GM23338 (cell line): ENCODE measurements at regions not wholly inside any gene's neighbourhood (a gene's known extent, or its start where the extent isn't known, plus 50 kb on each side); places are given as distances from the start of the nearest gene placed in this dataset.

ENCODE experiments used
- ATAC-seq: fragments of 200-7000 bp; cut with Tn5 transposase; 3 replicates; pipeline ENCODE4 v1.9.1; 2020
- DNase-seq: peaks from one replicate; pipeline ENCODE4 v3.0.0-alpha.2; 2015; ENCODE audit warnings: low spot score
- H2AFZ ChIP-seq: fragments of 200-600 bp; sonication (generic); 2 replicates; pipeline ENCODE4 v1.8.0; 2016; ENCODE audit warnings: antibody characterized with exemption, mild to moderate bottlenecking, moderate library complexity
- H3F3A ChIP-seq: fragments of 200-600 bp; sonication (generic); replicated peaks from 2 replicates; pipeline ENCODE4 v1.8.0; 2017; ENCODE audit warnings: antibody characterized with exemption, mixed run types, low read depth
- H3K27ac ChIP-seq: fragments of 200-600 bp; sonication (generic); 2 replicates; pipeline ENCODE4 v1.6.1; 2016; ENCODE audit warnings: low read depth
- H3K27me3 ChIP-seq: fragments of 200-600 bp; sonication (generic); 2 replicates; pipeline ENCODE4 v1.8.0; 2016; ENCODE audit warnings: mild to moderate bottlenecking, mixed run types, moderate library complexity; ENCODE audit not compliant: insufficient read depth
- H3K36me3 ChIP-seq: fragments of 200-600 bp; sonication (generic); 2 replicates; pipeline ENCODE4 v1.8.0; 2016; ENCODE audit warnings: mild to moderate bottlenecking; ENCODE audit not compliant: insufficient read depth
- H3K4me1 ChIP-seq: fragments of 200-600 bp; sonication (generic); 2 replicates; pipeline ENCODE4 v1.8.0; 2016; ENCODE audit warnings: mild to moderate bottlenecking, moderate library complexity; ENCODE audit not compliant: insufficient read depth
- H3K4me2 ChIP-seq: fragments of 200-600 bp; sonication (generic); 2 replicates; pipeline ENCODE4 v1.7.1; 2017; ENCODE audit warnings: mixed run types
- H3K4me3 ChIP-seq: fragments of 200-600 bp; sonication (generic); 2 replicates; pipeline ENCODE4 v1.6.1; 2016; ENCODE audit warnings: mixed run types
- H3K79me2 ChIP-seq: fragments of 200-600 bp; sonication (generic); replicated peaks from 2 replicates; pipeline ENCODE4 v1.8.0; 2017; ENCODE audit warnings: mild to moderate bottlenecking; ENCODE audit not compliant: insufficient read depth
- H3K9me2 ChIP-seq: fragments of 200-600 bp; sonication (generic); 2 replicates; pipeline ENCODE4 v1.8.0; 2017; ENCODE audit not compliant: insufficient read depth
- H4K20me1 ChIP-seq: fragments of 200-600 bp; sonication (generic); replicated peaks from 2 replicates; pipeline ENCODE4 v1.8.0; 2017; ENCODE audit warnings: mild to moderate bottlenecking; ENCODE audit not compliant: insufficient read depth
- H3K27ac Mint-ChIP-seq: 2 replicates; pipeline ENCODE4 v1.8.0; 2020; ENCODE audit warnings: inconsistent platforms, mild to moderate bottlenecking, moderate library complexity, mixed read lengths
- H3K27me3 Mint-ChIP-seq: 3 replicates; pipeline ENCODE4 v1.8.0; 2022; ENCODE audit warnings: low read depth, mild to moderate bottlenecking, moderate library complexity, mixed read lengths, inconsistent platforms; ENCODE audit not compliant: insufficient read depth, poor library complexity
- H3K36me3 Mint-ChIP-seq: 3 replicates; pipeline ENCODE4 v1.8.0; 2021; ENCODE audit warnings: low read depth, mild to moderate bottlenecking, inconsistent platforms, moderate library complexity, mixed read lengths
- H3K4me1 Mint-ChIP-seq: 3 replicates; pipeline ENCODE4 v1.8.0; 2020; ENCODE audit warnings: mild to moderate bottlenecking, inconsistent platforms, mixed read lengths
- H3K4me3 Mint-ChIP-seq: 3 replicates; pipeline ENCODE4 v1.8.0; 2021; ENCODE audit warnings: moderate library complexity, mild to moderate bottlenecking, inconsistent platforms, mixed read lengths
- H3K9me3 Mint-ChIP-seq: 3 replicates; pipeline ENCODE4 v1.8.0; 2020; ENCODE audit warnings: moderate library complexity, mild to moderate bottlenecking, inconsistent platforms, mixed read lengths
- CREB1 ChIP-seq: fragments of 250-450 bp; sonication (Bioruptor Pico); IDR thresholded peaks from 2 replicates; pipeline ENCODE4 v1.5.0; 2020; ENCODE audit warnings: low read depth, mild to moderate bottlenecking, moderate library complexity
- EZH2 ChIP-seq: fragments of 200-600 bp; sonication (generic); IDR thresholded peaks from one replicate; pipeline ENCODE4 v1.8.0; 2017; ENCODE audit warnings: antibody characterized with exemption, mild to moderate bottlenecking, low read depth; ENCODE audit not compliant: unreplicated experiment
- EZH2phosphoT487 ChIP-seq: fragments of 200-600 bp; sonication (generic); IDR thresholded peaks from one replicate; pipeline ENCODE4 v1.8.1; 2018; ENCODE audit warnings: antibody characterized with exemption; ENCODE audit not compliant: unreplicated experiment
- NANOG ChIP-seq: IDR thresholded peaks from 2 replicates; pipeline ENCODE4 v1.6.1; 2016; ENCODE audit warnings: antibody characterized with exemption, borderline replicate concordance
- ZNF114 ChIP-seq: fragments of 250-450 bp; sonication (Bioruptor Pico); IDR thresholded peaks from 2 replicates; pipeline ENCODE4 v1.5.0; 2020; ENCODE audit warnings: mild to moderate bottlenecking, moderate library complexity
- TF ChIP-seq, protein P1 (sequence below), 2 experiments: fragments of 200-600 bp in 1 of 2; sonication (generic) in 1 of 2; conservative IDR thresholded peaks; 2 replicates each; pipeline versions ENCODE4 v1.5.1 to v1.6.1; 2016 to 2017; ENCODE audit warnings: antibody characterized with exemption in 2 of 2, low read depth in 2 of 2, mild to moderate bottlenecking in 2 of 2, moderate library complexity in 1 of 2
- TF ChIP-seq, protein P2 (sequence below): IDR thresholded peaks from 2 replicates; pipeline ENCODE4 v1.6.1; 2016; ENCODE audit warnings: antibody characterized with exemption
- TF ChIP-seq, protein P3 (sequence below): fragments of 250-450 bp; sonication (Bioruptor Pico); IDR thresholded peaks from 2 replicates; pipeline ENCODE4 v1.5.0; 2020; ENCODE audit warnings: mild to moderate bottlenecking, moderate library complexity

DNA sequence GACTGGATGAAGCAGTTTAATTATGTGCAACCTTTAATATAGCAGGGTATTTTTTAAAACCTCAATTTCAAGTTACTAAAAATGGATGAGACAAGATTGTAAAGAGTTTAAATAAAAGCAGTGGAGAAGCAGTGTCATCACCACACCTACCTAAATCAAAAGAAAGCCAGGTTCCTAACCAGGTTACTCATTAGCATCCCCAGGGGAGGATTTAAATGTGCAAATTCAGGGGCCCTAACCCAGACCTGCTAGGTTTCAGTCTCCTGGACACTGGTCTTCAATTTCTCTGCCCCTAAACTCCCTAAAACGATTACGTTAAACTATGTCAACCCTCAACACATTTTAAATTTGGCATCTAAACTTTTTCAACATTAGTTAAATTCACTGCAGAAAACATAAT, 116.9 kb upstream of the KLF3 start (continued):
- TF ChIP-seq, protein P1, sequence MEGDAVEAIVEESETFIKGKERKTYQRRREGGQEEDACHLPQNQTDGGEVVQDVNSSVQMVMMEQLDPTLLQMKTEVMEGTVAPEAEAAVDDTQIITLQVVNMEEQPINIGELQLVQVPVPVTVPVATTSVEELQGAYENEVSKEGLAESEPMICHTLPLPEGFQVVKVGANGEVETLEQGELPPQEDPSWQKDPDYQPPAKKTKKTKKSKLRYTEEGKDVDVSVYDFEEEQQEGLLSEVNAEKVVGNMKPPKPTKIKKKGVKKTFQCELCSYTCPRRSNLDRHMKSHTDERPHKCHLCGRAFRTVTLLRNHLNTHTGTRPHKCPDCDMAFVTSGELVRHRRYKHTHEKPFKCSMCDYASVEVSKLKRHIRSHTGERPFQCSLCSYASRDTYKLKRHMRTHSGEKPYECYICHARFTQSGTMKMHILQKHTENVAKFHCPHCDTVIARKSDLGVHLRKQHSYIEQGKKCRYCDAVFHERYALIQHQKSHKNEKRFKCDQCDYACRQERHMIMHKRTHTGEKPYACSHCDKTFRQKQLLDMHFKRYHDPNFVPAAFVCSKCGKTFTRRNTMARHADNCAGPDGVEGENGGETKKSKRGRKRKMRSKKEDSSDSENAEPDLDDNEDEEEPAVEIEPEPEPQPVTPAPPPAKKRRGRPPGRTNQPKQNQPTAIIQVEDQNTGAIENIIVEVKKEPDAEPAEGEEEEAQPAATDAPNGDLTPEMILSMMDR (conservative IDR thresholded peaks at IDR 0.05; ENCODE audit: low read depth in 2 of 2), result no peak

DNA sequence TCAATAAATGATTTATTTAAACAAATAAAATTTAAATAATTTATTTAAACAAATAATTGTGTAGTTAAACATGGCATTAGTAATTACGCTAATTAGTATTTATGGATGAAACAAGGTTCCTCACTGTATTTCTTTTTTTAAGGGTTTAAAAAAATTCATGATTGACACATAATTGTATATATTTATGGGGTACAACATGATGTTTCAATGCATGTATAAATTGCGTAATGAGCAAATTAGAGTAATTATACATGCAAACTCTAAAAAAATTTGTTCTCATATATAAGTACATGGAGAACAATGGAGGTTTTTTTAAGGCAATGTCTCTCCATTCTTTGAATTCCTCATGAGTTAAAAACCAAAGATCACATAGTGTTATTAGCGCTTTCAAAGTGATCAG, 115.7 kb upstream of the KLF3 start:
- no peaks in the 10 kb centered on the region for H4K20me1 ChIP-seq
- Mint-ChIP-seq H3K4me3 (no peak overlapping the region), H3K4me1 (no peaks in the 10 kb centered on the region), H3K27ac (no peak overlapping the region), H3K9me3 (no peaks in the 10 kb centered on the region), H3K36me3 (no peaks in the 10 kb centered on the region), H3K27me3 (peaks cover 38% of the 10 kb centered on the region)
- H3K27ac ChIP-seq, result no peak overlapping the region
- peaks cover 55% of the 10 kb centered on the region for H3K27me3 ChIP-seq
- no peaks in the 10 kb centered on the region for H3K4me1 ChIP-seq
- H3K79me2 ChIP-seq, result no peaks in the 10 kb centered on the region
- no peak for ATAC-seq
- TF ChIP-seq, protein P1 (conservative IDR thresholded peaks at IDR 0.05; ENCODE audit: low read depth in 2 of 2), result no peak
- DNase-seq, result no peak
- H3K4me2 ChIP-seq, result no peak overlapping the region
- H3K9me2 ChIP-seq, result no peaks in the 10 kb centered on the region
- H2AFZ ChIP-seq, result no peak overlapping the region
- H3K36me3 ChIP-seq, result no peaks in the 10 kb centered on the region
- H3F3A ChIP-seq, result no peaks in the 10 kb centered on the region
- H3K4me3 ChIP-seq, result no peak overlapping the region

DNA sequence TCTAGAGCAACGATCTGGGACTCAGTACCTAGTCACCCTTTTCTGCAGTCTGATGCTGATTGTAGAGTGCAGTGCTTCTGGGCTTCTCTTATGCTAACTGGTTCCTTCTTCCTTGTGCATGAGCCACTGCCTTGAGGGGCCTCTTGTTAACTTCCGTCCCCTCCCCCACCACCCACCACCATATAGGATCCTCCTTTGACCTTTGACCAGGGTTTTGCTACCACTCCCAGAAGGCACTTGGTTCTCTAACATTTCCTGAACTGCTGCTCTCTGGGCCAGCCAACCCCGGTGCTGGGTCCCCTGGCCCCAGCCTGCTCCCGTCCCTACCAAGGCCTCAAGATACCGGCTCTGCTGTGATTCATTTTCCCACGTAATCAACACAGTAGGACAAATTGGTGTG, 104.6 kb upstream of the KLF3 start:
- H3K27ac ChIP-seq, result no peak overlapping the region
- Mint-ChIP-seq H3K4me3 (no peak overlapping the region), H3K9me3 (peaks cover 11% of the 10 kb centered on the region; the same call in 2 of the 3 replicates), H3K27me3 (peaks cover 5% of the 10 kb centered on the region), H3K27ac (no peak overlapping the region), H3K36me3 (no peaks in the 10 kb centered on the region), H3K4me1 (peaks cover 7% of the 10 kb centered on the region; the same call in 2 of the 3 replicates)
- DNase-seq (no peak), ATAC-seq (no peak)
- 0 out of 2 replicates have a peak, but pooled peaks cover 4% of the 10 kb centered on the region for H3K9me2 ChIP-seq
- H2AFZ ChIP-seq, result peak overlapping the region; percentile 63; the same call in 1 of the 2 replicates
- H3K4me3 ChIP-seq, result no peak overlapping the region
- H3K4me2 ChIP-seq, result no peak overlapping the region
- no peaks in the 10 kb centered on the region for H3K27me3 ChIP-seq
- H4K20me1 ChIP-seq, result no peaks in the 10 kb centered on the region
- no peaks in the 10 kb centered on the region for H3K36me3 ChIP-seq
- H3K4me1 ChIP-seq, result no peaks in the 10 kb centered on the region; the same call in 1 of the 2 replicates
- no peaks in the 10 kb centered on the region for H3F3A ChIP-seq
- no peaks in the 10 kb centered on the region for H3K79me2 ChIP-seq
- TF ChIP-seq, protein P2, sequence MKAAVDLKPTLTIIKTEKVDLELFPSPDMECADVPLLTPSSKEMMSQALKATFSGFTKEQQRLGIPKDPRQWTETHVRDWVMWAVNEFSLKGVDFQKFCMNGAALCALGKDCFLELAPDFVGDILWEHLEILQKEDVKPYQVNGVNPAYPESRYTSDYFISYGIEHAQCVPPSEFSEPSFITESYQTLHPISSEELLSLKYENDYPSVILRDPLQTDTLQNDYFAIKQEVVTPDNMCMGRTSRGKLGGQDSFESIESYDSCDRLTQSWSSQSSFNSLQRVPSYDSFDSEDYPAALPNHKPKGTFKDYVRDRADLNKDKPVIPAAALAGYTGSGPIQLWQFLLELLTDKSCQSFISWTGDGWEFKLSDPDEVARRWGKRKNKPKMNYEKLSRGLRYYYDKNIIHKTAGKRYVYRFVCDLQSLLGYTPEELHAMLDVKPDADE, result no peak
- TF ChIP-seq, protein P3, sequence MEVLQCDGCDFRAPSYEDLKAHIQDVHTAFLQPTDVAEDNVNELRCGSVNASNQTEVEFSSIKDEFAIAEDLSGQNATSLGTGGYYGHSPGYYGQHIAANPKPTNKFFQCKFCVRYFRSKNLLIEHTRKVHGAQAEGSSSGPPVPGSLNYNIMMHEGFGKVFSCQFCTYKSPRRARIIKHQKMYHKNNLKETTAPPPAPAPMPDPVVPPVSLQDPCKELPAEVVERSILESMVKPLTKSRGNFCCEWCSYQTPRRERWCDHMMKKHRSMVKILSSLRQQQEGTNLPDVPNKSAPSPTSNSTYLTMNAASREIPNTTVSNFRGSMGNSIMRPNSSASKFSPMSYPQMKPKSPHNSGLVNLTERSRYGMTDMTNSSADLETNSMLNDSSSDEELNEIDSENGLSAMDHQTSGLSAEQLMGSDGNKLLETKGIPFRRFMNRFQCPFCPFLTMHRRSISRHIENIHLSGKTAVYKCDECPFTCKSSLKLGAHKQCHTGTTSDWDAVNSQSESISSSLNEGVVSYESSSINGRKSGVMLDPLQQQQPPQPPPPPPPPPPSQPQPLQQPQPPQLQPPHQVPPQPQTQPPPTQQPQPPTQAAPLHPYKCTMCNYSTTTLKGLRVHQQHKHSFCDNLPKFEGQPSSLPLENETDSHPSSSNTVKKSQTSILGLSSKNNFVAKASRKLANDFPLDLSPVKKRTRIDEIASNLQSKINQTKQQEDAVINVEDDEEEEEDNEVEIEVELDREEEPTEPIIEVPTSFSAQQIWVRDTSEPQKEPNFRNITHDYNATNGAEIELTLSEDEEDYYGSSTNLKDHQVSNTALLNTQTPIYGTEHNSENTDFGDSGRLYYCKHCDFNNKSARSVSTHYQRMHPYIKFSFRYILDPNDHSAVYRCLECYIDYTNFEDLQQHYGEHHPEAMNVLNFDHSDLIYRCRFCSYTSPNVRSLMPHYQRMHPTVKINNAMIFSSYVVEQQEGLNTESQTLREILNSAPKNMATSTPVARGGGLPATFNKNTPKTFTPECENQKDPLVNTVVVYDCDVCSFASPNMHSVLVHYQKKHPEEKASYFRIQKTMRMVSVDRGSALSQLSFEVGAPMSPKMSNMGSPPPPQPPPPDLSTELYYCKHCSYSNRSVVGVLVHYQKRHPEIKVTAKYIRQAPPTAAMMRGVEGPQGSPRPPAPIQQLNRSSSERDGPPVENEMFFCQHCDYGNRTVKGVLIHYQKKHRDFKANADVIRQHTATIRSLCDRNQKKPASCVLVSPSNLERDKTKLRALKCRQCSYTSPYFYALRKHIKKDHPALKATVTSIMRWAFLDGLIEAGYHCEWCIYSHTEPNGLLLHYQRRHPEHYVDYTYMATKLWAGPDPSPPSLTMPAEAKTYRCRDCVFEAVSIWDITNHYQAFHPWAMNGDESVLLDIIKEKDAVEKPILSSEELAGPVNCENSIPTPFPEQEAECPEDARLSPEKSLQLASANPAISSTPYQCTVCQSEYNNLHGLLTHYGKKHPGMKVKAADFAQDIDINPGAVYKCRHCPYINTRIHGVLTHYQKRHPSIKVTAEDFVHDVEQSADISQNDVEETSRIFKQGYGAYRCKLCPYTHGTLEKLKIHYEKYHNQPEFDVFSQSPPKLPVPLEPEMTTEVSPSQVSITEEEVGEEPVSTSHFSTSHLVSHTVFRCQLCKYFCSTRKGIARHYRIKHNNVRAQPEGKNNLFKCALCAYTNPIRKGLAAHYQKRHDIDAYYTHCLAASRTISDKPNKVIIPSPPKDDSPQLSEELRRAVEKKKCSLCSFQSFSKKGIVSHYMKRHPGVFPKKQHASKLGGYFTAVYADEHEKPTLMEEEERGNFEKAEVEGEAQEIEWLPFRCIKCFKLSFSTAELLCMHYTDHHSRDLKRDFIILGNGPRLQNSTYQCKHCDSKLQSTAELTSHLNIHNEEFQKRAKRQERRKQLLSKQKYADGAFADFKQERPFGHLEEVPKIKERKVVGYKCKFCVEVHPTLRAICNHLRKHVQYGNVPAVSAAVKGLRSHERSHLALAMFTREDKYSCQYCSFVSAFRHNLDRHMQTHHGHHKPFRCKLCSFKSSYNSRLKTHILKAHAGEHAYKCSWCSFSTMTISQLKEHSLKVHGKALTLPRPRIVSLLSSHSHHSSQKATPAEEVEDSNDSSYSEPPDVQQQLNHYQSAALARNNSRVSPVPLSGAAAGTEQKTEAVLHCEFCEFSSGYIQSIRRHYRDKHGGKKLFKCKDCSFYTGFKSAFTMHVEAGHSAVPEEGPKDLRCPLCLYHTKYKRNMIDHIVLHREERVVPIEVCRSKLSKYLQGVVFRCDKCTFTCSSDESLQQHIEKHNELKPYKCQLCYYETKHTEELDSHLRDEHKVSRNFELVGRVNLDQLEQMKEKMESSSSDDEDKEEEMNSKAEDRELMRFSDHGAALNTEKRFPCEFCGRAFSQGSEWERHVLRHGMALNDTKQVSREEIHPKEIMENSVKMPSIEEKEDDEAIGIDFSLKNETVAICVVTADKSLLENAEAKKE (CRISPR knock-in tag), result no peak
- TF ChIP-seq EZH2phosphoT487 (no peak), CREB1 (CRISPR knock-in tag) (no peak), NANOG (no peak), ZNF114 (CRISPR knock-in tag) (no peak), EZH2 (no peak)
